Astrocyte of the spinal cord (primary cell): ENCODE measurements at regions not wholly inside any gene's neighbourhood (a gene's known extent, or its start where the extent isn't known, plus 50 kb on each side); places are given as distances from the start of the nearest gene placed in this dataset.

ENCODE experiments used
- DNase-seq: peaks from one replicate; pipeline ENCODE4 v3.0.0; 2011; ENCODE audit warnings: low read depth, low spot score
- H3K4me3 ChIP-seq: 2 replicates; pipeline ENCODE4 v1.5.1; 2011; ENCODE audit warnings: low read depth, mild to moderate bottlenecking, low read length, moderate library complexity
- in situ Hi-C: cut with HindIII; loops from 2 replicates; pipeline ENCODE4 v1.10.0; 2017; ENCODE audit warnings: low sequenced_read_pairs
- TF ChIP-seq, protein P1 (sequence below): IDR thresholded peaks from 2 replicates; pipeline ENCODE4 v1.5.1; 2012; ENCODE audit warnings: low read depth, mild to moderate bottlenecking, low read length, inconsistent platforms

DNA sequence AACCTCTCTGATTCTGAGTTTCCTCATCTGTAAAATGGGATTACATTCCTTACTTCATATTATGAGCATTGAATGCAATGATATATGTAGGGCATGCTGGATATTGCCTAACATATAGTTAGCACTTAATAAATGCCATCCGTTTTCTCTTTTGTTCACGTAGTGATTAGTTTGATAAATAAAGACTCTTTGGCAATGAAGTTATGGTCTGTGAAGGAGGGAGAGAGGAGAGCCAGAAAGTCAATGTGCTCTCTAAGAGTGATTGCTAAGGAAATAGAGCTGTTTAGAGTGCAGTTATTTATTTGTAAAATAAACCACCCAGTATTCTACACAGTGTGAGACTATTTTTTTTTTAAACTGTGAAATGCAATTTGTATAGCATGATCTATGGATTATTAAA, 207.9 kb upstream of the E2F8 start:
- TF ChIP-seq, protein P1, sequence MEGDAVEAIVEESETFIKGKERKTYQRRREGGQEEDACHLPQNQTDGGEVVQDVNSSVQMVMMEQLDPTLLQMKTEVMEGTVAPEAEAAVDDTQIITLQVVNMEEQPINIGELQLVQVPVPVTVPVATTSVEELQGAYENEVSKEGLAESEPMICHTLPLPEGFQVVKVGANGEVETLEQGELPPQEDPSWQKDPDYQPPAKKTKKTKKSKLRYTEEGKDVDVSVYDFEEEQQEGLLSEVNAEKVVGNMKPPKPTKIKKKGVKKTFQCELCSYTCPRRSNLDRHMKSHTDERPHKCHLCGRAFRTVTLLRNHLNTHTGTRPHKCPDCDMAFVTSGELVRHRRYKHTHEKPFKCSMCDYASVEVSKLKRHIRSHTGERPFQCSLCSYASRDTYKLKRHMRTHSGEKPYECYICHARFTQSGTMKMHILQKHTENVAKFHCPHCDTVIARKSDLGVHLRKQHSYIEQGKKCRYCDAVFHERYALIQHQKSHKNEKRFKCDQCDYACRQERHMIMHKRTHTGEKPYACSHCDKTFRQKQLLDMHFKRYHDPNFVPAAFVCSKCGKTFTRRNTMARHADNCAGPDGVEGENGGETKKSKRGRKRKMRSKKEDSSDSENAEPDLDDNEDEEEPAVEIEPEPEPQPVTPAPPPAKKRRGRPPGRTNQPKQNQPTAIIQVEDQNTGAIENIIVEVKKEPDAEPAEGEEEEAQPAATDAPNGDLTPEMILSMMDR = no peak
- H3K4me3 ChIP-seq = no peak overlapping the region
- in situ Hi-C loops = no loop called here
- no peak for DNase-seq

DNA sequence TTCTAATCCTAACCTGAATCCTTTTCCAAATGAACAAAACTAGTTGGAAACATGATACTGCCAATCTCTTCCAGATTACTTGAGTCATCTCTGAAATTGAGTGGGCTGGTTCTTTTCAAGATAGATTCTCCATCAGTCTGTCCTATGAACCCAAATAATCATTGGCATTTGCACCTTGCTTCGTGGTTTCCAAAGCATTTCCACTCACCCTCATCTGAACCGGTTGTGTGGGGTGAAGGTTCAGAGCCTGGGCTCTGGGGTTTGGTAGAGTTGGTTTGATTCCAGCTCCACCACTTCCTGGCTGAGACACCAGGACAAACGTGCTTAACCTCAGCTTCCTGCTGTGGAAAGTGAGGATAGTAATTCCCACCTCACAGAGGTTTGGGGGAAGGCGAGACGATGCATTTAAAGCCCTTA, 206.4 kb upstream of the E2F8 start:
- in situ Hi-C loops = no loop called here
- TF ChIP-seq, protein P1 = no peak
- no peak overlapping the region for H3K4me3 ChIP-seq
- DNase-seq = peak; percentile 37

DNA sequence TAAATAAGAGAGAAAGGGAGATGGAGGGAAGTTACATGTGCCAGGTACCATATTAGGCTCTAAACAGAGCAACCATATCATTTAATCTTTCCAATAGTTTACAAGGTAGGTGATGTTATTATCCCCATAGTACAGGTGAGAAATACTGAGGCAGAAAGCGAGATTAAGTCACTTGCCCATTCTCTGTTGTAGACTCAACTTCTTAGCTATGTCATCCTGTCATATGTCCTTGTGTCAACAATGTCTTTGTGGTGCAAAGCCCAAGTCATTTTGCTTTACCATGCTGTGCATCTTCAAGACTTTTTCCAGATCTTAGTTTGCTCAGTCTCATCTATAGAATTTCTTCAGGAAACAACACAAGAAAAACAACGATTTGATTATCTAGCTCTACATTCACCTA, 205.0 kb upstream of the E2F8 start:
- in situ Hi-C loops = no loop called here
- H3K4me3 ChIP-seq = no peak overlapping the region
- DNase-seq = no peak
- TF ChIP-seq, protein P1 = no peak

DNA sequence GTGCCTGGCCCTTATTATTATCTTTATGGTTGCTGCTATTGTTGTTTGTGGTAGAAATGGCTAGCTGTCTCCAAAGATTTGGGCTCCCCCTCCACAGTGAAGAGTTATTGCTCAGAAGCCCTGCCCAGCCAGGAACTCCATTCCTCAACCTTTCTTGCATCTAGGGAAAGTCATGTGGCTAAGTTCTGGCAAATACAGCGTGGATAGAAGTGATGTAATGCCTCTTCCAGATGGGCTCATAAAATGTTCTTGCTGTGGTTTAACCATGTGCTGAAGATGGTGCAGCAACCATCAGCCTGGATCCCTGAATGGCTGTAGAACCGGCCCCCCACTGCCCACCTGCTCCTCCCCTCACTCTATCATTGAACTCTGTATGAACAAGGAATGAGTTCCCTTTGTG, 203.5 kb upstream of the E2F8 start:
- no peak overlapping the region for H3K4me3 ChIP-seq
- peak; percentile 38 for DNase-seq
- in situ Hi-C loops = no loop called here
- TF ChIP-seq, protein P1 = no peak

DNA sequence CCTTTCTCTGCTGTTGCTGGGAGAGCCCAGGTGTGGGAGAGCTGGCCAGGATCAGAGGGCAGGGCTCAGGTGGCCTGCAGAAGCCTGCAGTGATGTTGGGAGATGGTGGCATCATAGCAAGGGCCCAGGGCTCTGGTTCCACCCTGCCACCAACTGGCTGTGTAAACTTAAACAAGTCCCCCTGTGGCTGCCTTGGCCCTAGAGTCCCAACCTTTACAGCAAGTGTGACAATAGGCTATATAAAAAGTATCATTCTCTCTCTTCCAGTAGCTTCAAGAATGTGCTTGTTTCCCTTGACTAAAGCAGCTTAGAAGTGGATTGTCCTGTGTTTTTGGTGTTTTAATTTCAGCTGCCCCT, 201.8 kb upstream of the E2F8 start:
- in situ Hi-C loops = no loop called here
- no peak overlapping the region for H3K4me3 ChIP-seq
- TF ChIP-seq, protein P1 = no peak
- DNase-seq = no peak

DNA sequence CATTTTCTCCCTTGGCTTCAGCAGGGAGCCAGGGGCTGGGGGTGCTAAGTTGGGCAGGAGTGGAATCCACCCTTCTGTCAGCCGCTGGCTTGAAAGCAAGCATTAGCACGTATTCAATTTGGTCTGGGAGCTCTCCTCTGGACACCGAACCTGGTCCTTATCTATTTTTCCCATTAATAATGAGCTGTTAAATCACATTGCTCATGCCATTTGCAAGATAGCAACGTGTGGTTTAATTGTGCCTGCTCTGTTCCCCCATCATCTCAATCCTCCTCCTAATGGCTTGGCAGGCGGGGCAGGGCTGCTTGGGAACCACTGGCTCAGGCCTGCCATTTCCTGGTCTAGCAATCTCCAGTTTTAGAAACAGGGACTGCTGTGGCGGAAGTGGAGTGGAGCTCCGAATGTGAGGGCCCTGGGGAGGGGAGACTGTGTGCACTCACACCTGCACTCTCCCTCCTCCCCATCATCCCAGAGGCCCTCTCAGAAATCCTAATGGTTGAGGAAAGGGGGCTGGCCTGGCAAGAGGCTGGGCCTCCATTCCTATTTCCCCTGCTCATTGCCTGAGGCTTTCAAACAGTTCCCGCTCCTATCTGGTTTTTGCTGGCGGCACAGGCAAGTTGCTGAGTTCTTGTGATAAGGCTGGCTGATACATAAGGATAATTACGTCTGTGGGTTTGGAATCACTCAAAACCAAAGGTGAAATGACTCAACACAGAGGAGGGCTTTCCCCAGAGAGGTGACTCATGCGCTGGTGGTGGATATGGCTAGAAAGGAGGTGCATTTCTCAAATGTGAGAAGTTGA, 201.2 kb upstream of the E2F8 start:
- H3K4me3 ChIP-seq = no peak overlapping the region
- in situ Hi-C loops = no loop called here
- TF ChIP-seq, protein P1 = no peak
- DNase-seq = peak; percentile 95
